ENCODE measurements at regions not wholly inside any gene's neighbourhood (a gene's known extent, or its start where the extent isn't known, plus 50 kb on each side); places are given as distances from the start of the nearest gene placed in this dataset.

DNA sequence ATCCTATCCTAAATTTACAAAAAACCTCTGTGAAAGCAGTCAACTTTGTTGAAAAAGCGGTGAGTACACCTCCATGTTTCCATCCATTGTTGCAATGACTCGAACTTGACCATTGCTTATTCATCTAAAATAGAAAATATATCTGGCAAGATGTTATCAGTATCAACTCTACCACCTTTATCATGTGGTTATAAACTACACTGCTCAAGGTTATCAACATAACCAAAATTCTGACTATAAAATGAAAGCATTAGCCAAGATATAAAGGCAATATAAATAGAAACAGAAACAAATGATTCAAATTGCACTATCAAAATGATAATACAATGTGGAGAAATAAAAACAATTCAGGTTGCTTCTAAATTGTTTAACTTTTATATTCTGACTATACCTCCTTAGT lies 150.0 kb downstream of the AVL9 start:
- peak in 1 of 2 donors; percentile 27 for ATAC-seq

- ATAC-seq, result no peak
These were observed 147.9 kb downstream of the AVL9 start for GRCh38 chr7:32643194-32643593.

- ATAC-seq, result no peak
These were observed 143.8 kb downstream of the AVL9 start for GRCh38 chr7:32639122-32639521.

GRCh38 chr7:32638479-32639121 lies 143.3 kb downstream of the AVL9 start:
- ATAC-seq, result peak in 1 of 2 donors; percentile 17

Measured in activated CD4-positive, CD25-positive, alpha-beta regulatory T cell treated with anti-CD3 and anti-CD28 coated beads, Interleukin-2, amount 50 U/mL, for 24 hours (primary cell).